ENCODE measurements at regions not wholly inside any gene's neighbourhood (a gene's known extent, or its start where the extent isn't known, plus 50 kb on each side); places are given as distances from the start of the nearest gene placed in this dataset.

DNA sequence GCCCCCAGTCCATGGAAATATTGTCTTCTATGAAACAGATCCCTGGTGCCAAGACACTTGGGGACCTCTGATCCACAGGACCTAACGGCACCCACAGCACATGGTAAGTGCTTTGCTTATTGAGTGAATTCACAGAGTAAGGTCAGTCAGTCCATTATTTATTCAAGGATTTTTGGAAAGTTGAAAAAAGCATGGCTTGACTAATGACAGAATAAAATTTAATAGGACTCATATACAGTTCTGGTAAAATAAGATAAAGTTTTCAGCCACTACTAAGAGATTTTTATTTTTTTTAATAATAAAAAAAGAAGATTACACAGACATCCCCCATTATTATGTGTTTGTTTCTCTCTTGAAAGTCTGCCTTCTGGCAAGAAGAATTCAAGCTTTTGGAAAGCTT lies 490.6 kb upstream of the HS3ST1 start:
- no peak overlapping the region for H3K4me3 ChIP-seq (ENCODE audit: low read depth, low read length)
- DNase-seq (ENCODE audit: low read depth): no peak
- TF ChIP-seq, protein P1, sequence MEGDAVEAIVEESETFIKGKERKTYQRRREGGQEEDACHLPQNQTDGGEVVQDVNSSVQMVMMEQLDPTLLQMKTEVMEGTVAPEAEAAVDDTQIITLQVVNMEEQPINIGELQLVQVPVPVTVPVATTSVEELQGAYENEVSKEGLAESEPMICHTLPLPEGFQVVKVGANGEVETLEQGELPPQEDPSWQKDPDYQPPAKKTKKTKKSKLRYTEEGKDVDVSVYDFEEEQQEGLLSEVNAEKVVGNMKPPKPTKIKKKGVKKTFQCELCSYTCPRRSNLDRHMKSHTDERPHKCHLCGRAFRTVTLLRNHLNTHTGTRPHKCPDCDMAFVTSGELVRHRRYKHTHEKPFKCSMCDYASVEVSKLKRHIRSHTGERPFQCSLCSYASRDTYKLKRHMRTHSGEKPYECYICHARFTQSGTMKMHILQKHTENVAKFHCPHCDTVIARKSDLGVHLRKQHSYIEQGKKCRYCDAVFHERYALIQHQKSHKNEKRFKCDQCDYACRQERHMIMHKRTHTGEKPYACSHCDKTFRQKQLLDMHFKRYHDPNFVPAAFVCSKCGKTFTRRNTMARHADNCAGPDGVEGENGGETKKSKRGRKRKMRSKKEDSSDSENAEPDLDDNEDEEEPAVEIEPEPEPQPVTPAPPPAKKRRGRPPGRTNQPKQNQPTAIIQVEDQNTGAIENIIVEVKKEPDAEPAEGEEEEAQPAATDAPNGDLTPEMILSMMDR (conservative IDR thresholded peaks at IDR 0.05; ENCODE audit: low read depth, low read length): no peak

DNA sequence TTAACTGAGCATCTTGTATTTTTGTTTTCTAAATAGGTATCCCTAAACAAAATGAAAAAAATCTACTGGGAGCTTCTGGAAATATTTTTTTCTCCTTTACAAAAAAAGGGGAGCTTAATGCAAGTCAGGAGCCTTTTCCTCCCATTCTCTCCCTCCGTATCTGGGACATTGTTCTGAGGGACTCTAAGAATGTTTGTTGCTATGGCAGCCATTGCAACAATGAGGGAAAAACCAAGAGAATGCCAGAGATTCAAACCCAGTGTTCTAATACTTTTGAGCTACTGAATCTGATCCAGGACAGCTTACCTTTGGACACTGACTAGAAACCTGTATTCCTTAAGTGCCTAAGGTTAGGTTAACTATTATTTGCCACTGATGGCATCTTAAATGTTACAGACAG lies 485.7 kb upstream of the HS3ST1 start:
- TF ChIP-seq, protein P1 (conservative IDR thresholded peaks at IDR 0.05; ENCODE audit: low read depth, low read length): no peak
- DNase-seq (ENCODE audit: low read depth): no peak
- H3K4me3 ChIP-seq (ENCODE audit: low read depth, low read length): no peak overlapping the region

DNA sequence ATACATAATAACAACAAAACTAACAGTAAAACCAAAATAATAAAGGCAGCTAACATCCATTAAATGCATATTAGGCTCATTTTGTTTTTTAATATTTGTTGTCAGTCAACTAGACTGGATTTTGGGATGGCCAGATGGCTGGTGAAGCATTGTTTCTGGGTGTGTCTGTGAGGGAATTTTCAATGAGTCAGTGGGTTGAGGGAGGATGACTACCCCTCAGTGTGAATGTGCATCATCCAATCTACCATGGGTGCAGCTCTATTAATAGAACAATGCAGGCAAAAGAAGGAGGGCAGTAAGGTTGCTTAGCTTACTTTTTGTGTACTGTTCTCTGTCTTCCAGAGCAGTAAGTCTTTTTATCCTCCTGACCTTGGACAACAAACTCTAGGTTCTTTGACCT lies 484.2 kb upstream of the HS3ST1 start:
- TF ChIP-seq, protein P1 (conservative IDR thresholded peaks at IDR 0.05; ENCODE audit: low read depth, low read length): no peak
- no peak for DNase-seq (ENCODE audit: low read depth)
- H3K4me3 ChIP-seq (ENCODE audit: low read depth, low read length): no peak overlapping the region

DNA sequence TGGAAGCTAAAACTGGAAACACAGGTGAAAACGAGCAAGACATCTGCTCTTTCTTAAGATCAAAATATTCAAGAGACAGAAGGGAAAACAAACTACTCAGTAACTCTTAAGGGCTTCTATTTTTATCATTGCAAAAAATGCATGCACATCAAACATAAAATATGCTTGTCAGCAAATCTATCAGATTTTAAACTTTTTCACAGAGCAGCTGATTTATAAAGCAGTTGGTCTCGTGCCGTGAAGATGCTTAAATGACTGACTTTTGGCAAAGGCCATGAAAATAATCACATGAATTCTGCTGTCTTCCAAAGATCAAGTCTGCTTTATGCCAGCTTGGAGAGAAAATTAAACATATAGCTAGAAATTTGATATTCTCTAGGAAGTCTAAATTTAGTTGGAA lies 482.1 kb upstream of the HS3ST1 start:
- no peak overlapping the region for H3K4me3 ChIP-seq (ENCODE audit: low read depth, low read length)
- TF ChIP-seq, protein P1 (conservative IDR thresholded peaks at IDR 0.05; ENCODE audit: low read depth, low read length): no peak
- no peak for DNase-seq (ENCODE audit: low read depth)

DNA sequence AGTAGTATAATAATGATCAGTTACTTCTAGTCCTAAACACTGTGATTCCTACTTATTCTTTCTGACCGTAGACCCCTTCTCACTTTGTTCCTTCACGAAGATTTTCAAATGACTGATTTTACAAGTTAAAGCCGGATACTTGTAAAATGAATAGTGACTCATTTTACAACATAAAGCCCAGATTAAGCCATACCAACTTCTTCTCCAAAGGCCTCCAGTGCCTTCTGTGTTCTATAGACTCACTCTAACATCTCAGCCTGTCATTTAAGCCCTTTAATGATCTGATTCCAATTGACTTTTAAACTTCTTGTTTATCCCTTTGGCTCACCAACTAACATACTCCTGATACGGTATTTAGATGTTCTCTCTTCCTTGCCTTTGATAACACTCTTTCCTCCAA lies 480.0 kb upstream of the HS3ST1 start:
- H3K4me3 ChIP-seq (ENCODE audit: low read depth, low read length): no peak overlapping the region
- TF ChIP-seq, protein P1 (conservative IDR thresholded peaks at IDR 0.05; ENCODE audit: low read depth, low read length): no peak
- DNase-seq (ENCODE audit: low read depth): no peak

DNA sequence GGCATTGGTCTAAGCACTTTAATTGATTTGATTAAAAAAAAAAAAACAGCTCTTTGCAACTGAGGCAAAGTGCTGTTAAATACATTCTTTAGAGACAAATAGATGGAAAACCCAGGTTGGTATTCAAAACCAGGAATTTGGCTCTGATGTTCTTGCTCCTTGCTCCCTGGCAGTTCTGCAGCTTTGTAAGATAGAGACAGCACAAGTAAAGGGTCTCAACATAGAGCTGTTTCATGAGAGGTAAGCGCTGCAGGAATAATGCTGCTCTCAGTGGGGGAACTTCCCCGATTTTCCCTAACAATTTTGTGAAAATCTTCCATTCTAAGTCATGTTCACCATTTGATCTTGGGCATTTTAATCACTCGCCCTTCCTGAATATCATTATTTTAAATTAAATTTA lies 479.5 kb upstream of the HS3ST1 start:
- TF ChIP-seq, protein P1 (conservative IDR thresholded peaks at IDR 0.05; ENCODE audit: low read depth, low read length): no peak
- DNase-seq (ENCODE audit: low read depth): no peak
- no peak overlapping the region for H3K4me3 ChIP-seq (ENCODE audit: low read depth, low read length)

DNA sequence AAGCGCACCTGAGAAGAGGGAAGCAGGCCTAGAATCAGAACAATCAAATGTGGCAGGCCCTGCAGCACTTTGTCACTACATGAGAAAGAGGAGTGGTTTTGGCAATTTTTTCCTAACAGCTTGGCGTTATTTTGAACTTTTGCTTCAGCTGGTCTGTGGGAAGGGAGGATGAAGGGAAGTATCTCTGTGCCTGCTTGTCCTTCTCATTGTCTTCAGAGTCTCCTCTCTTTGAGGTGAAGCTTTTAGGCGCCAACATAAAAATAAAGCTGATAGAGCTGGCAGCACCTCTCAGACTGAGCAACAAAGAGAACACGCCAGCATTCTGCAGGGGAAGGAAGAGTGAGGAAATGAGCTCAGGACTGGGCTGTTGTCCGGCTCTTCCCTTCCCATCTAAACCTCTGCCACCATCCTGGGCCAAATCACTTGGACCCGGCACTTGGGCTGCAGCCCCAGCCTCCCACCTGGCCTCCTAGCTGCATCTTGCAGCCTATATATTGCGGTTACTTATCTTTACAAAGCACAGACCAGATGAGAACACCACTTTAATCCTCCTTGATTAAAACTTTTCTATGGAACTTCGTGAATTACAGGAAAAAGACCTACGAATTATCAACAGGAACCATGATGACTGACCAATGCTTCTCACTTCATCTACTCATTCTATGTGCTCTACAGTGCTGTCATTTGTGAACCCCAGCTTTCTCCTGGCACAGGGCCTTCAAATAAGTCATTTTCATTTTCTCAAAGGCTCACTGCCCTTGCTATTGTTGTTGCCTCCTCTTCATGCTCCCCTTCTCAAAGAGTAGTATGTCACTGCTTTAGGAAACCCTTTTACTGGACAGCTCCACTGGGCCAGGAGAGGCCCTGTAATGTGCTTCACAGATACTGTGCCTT lies 476.4 kb upstream of the HS3ST1 start:
- TF ChIP-seq, protein P1 (conservative IDR thresholded peaks at IDR 0.05; ENCODE audit: low read depth, low read length): no peak
- no peak overlapping the region for H3K4me3 ChIP-seq (ENCODE audit: low read depth, low read length)
- no peak for DNase-seq (ENCODE audit: low read depth)
